ENCODE measurements at regions not wholly inside any gene's neighbourhood (a gene's known extent, or its start where the extent isn't known, plus 50 kb on each side); places are given as distances from the start of the nearest gene placed in this dataset.

DNA sequence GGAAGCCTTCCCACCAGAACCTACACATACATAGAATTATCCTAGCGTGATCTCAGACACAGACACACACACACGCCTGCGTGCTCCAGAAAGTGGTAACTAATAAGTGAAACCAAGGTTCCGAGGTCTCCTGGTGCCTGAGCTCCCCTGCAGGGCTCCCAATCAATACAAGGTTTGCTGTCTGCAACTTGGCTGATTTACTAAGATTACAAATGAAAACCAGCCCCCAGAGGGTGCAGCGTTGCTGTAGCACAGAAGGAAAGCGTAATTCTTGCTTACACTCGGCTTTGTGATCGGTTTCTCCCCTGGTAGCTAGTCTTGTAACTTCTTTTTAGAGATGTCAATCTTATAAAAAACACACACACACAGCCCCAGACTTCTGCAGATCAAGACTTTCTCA is 334.1 kb upstream of the XYLT1 start:
- TF ChIP-seq YY1 (IDR thresholded peaks at IDR 0.05; ENCODE audit: insufficient read depth, insufficient read length) (no peak), ZNF274 (IDR thresholded peaks at IDR 0.05; ENCODE audit: low read depth, low read length) (no peak)
